ENCODE measurements at regions not wholly inside any gene's neighbourhood (a gene's known extent, or its start where the extent isn't known, plus 50 kb on each side); places are given as distances from the start of the nearest gene placed in this dataset.

- TF ChIP-seq GATA1 (IDR thresholded peaks at IDR 0.05; ENCODE audit: low read depth, low read length) (no peak), POLR2A (IDR thresholded peaks at IDR 0.05; ENCODE audit: low read length) (no peak)
- DNase-seq = no peak
Measured at GRCh38 chr9:24616863-24617262, 71.2 kb upstream of the IZUMO3 start.

GRCh38 chr9:24614070-24614469 lies 68.4 kb upstream of the IZUMO3 start:
- TF ChIP-seq POLR2A (IDR thresholded peaks at IDR 0.05; ENCODE audit: low read length) = no peak
- TF ChIP-seq GATA1 (IDR thresholded peaks at IDR 0.05; ENCODE audit: low read depth, low read length) = no peak
- no peak for DNase-seq

- no peak for TF ChIP-seq GATA1 (IDR thresholded peaks at IDR 0.05; ENCODE audit: low read depth, low read length)
- no peak for TF ChIP-seq POLR2A (IDR thresholded peaks at IDR 0.05; ENCODE audit: low read length)
- DNase-seq = no peak
Measured at GRCh38 chr9:24608599-24608998, 62.9 kb upstream of the IZUMO3 start.

DNA sequence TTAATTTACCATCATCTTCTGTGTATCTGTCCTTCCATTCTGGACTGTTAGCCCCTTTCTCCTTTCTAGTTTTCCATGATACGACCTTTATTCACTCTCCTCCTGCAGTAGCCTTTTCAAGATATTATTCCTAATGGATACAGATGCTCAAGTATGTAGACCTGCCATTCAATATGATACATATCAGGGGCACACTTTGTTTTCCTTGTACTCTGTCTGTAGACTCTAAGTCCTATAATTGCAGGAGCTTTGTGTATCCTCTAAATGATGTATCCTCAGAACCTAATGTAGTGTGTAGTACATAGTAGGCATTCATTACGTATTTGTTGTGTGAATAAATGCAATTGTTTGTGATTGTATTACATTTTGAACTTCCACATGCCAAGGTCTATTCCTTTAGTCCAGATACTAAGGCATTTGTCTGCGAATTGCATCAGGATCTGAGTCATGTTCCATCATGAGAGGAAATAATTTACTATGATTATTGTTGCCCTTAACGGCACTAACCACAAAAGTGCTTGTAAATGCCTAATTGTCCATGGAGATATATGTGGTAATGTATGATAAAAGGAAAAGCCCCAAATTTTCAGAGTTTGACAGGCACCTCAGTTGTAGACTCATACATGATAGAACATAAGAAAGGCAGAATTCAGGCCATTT lies 57.1 kb upstream of the IZUMO3 start:
- no peak for DNase-seq
- TF ChIP-seq GATA1 (IDR thresholded peaks at IDR 0.05; ENCODE audit: low read depth, low read length) (no peak), POLR2A (IDR thresholded peaks at IDR 0.05; ENCODE audit: low read length) (no peak)
